KMS-11 (cell line): ENCODE measurements at regions not wholly inside any gene's neighbourhood (a gene's known extent, or its start where the extent isn't known, plus 50 kb on each side); places are given as distances from the start of the nearest gene placed in this dataset.

Experiments
- H2AFZ ChIP-seq: fragments of 200-600 bp; sonication (generic); 2 replicates; pipeline ENCODE4 v1.6.1; 2016; ENCODE audit warnings: antibody characterized with exemption, mixed run types, low read depth
- H3K27ac ChIP-seq: fragments of 200-600 bp; sonication (generic); 2 replicates; pipeline ENCODE4 v1.6.1; 2016; ENCODE audit warnings: mild to moderate bottlenecking, mixed run types
- H3K27me3 ChIP-seq: fragments of 200-600 bp; sonication (generic); 2 replicates; pipeline ENCODE4 v1.6.1; 2017; ENCODE audit warnings: mild to moderate bottlenecking, low read depth, mixed run types, moderate library complexity; ENCODE audit not compliant: insufficient read depth
- H3K36me3 ChIP-seq: fragments of 200-600 bp; sonication (generic); 2 replicates; pipeline ENCODE4 v1.6.1; 2017; ENCODE audit warnings: mild to moderate bottlenecking, mixed run types; ENCODE audit not compliant: insufficient read depth
- H3K4me1 ChIP-seq: fragments of 200-600 bp; sonication (generic); 2 replicates; pipeline ENCODE4 v1.6.1; 2016; ENCODE audit warnings: mild to moderate bottlenecking, low read depth, mixed run types; ENCODE audit not compliant: poor library complexity, severe bottlenecking
- H3K4me2 ChIP-seq: fragments of 200-600 bp; sonication (generic); 2 replicates; pipeline ENCODE4 v1.7.0; 2016; ENCODE audit warnings: mild to moderate bottlenecking, mixed run types
- H3K4me3 ChIP-seq: fragments of 200-600 bp; sonication (generic); IDR thresholded peaks from 2 replicates; pipeline ENCODE4 v1.6.1; 2017; ENCODE audit warnings: low read depth, low read length, mixed read lengths; ENCODE audit not compliant: insufficient read depth
- H3K79me2 ChIP-seq: fragments of 200-600 bp; sonication (generic); 2 replicates; pipeline ENCODE4 v1.6.1; 2016; ENCODE audit warnings: low read depth, mixed run types; ENCODE audit not compliant: insufficient read depth
- H3K9ac ChIP-seq: fragments of 200-600 bp; sonication (generic); 2 replicates; pipeline ENCODE4 v1.6.1; 2016; ENCODE audit warnings: mild to moderate bottlenecking, mixed run types
- H4K20me1 ChIP-seq: fragments of 200-600 bp; sonication (generic); 2 replicates; pipeline ENCODE4 v1.6.1; 2016; ENCODE audit warnings: mild to moderate bottlenecking, mixed run types; ENCODE audit not compliant: insufficient read depth
- CTCF ChIP-seq: fragments of 200-600 bp; sonication (generic); conservative IDR thresholded peaks from 2 replicates; pipeline ENCODE4 v1.6.1; 2017; ENCODE audit warnings: low read depth, mild to moderate bottlenecking, antibody characterized with exemption, low read length, moderate library complexity, mixed read lengths

- Histone ChIP-seq H3K4me1 (no peaks in the 10 kb centered on the region), H3K27me3 (no peaks in the 10 kb centered on the region), H3K36me3 (no peaks in the 10 kb centered on the region), H3K27ac (no peak overlapping the region), H2AFZ (no peak overlapping the region), H3K9ac (no peak overlapping the region), H4K20me1 (no peaks in the 10 kb centered on the region), H3K4me3 (no peak overlapping the region), H3K79me2 (no peaks in the 10 kb centered on the region), H3K4me2 (no peak overlapping the region)
- no peak for TF ChIP-seq CTCF
Measured at GRCh38 chr2:9113262-9113661, 93.3 kb upstream of the ASAP2 start.

- no peak overlapping the region for H2AFZ ChIP-seq
- no peaks in the 10 kb centered on the region for H3K27me3 ChIP-seq
- no peak overlapping the region for H3K9ac ChIP-seq
- no peaks in the 10 kb centered on the region for H3K79me2 ChIP-seq
- TF ChIP-seq CTCF: no peak
- H4K20me1 ChIP-seq: no peaks in the 10 kb centered on the region
- no peak overlapping the region for H3K4me3 ChIP-seq
- no peak overlapping the region for H3K4me2 ChIP-seq
- H3K36me3 ChIP-seq: no peaks in the 10 kb centered on the region
- H3K4me1 ChIP-seq: no peaks in the 10 kb centered on the region
- H3K27ac ChIP-seq: no peak overlapping the region
Measured at GRCh38 chr2:9112079-9112721, 94.4 kb upstream of the ASAP2 start.

GRCh38 chr2:9110893-9111569, 95.6 kb upstream of the ASAP2 start:
- no peaks in the 10 kb centered on the region for H3K79me2 ChIP-seq
- no peak overlapping the region for H3K9ac ChIP-seq
- H3K27ac ChIP-seq: no peak overlapping the region
- no peaks in the 10 kb centered on the region for H3K36me3 ChIP-seq
- no peak overlapping the region for H3K4me3 ChIP-seq
- no peak overlapping the region for H2AFZ ChIP-seq
- no peaks in the 10 kb centered on the region for H3K4me1 ChIP-seq
- no peak overlapping the region for H3K4me2 ChIP-seq
- H4K20me1 ChIP-seq: no peaks in the 10 kb centered on the region
- no peaks in the 10 kb centered on the region for H3K27me3 ChIP-seq
- no peak for TF ChIP-seq CTCF

- Histone ChIP-seq H3K9ac (no peak overlapping the region), H3K4me1 (no peaks in the 10 kb centered on the region), H3K27ac (no peak overlapping the region)
Measured at GRCh38 chr2:9110346-9110884, 96.2 kb upstream of the ASAP2 start.

More at GRCh38 chr2:9110346-9110884, 96.2 kb upstream of the ASAP2 start:
- no peaks in the 10 kb centered on the region for H3K79me2 ChIP-seq
- no peaks in the 10 kb centered on the region for H3K36me3 ChIP-seq
- no peak for TF ChIP-seq CTCF
- H2AFZ ChIP-seq: no peak overlapping the region
- no peak overlapping the region for H3K4me2 ChIP-seq
- no peaks in the 10 kb centered on the region for H3K27me3 ChIP-seq
- no peak overlapping the region for H3K4me3 ChIP-seq
- no peaks in the 10 kb centered on the region for H4K20me1 ChIP-seq
